Choroid plexus epithelial cell (primary cell): ENCODE measurements at regions not wholly inside any gene's neighbourhood (a gene's known extent, or its start where the extent isn't known, plus 50 kb on each side); places are given as distances from the start of the nearest gene placed in this dataset.

Experiments
- DNase-seq: peaks from one replicate; pipeline ENCODE4 v3.0.0-alpha.2; 2010; ENCODE audit warnings: low read depth
- H3K4me3 ChIP-seq: 2 replicates; pipeline ENCODE4 v1.5.1; 2011; ENCODE audit warnings: low read depth, mild to moderate bottlenecking, control low read depth, low read length, moderate library complexity
- TF ChIP-seq, protein P1 (sequence below): conservative IDR thresholded peaks from 2 replicates; pipeline ENCODE4 v1.5.1; 2011; ENCODE audit warnings: low read depth, mild to moderate bottlenecking, control low read depth, inconsistent platforms, low read length, moderate library complexity

DNA sequence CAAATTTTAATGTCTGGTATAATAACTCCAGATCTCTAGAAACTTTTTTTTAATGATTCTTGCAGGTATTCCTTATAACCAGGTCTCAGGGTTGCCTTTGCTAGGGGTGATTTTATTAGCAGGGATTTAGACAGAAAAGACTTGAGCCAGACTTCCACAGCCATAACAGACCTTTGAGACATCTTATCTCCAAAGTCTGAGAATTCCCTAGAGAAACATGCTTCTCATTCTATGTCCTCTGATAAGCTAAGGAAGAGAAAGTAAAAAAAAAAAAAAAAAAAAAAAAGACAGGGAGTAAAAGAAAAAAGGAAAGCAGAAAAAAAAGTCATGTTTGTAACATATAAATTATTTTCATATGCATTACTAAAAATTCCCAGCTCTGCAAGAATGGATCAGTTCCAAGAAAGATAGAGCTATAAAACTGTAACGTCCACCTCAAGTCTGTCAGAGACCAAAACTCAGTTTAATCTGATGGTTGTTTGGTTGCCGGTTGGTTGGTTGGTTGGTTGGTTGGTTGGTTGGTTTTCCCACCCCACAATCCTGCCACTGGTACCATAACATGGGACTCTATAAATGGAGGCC lies 153.8 kb downstream of the COL6A3 start:
- H3K4me3 ChIP-seq: no peak overlapping the region
- TF ChIP-seq, protein P1, sequence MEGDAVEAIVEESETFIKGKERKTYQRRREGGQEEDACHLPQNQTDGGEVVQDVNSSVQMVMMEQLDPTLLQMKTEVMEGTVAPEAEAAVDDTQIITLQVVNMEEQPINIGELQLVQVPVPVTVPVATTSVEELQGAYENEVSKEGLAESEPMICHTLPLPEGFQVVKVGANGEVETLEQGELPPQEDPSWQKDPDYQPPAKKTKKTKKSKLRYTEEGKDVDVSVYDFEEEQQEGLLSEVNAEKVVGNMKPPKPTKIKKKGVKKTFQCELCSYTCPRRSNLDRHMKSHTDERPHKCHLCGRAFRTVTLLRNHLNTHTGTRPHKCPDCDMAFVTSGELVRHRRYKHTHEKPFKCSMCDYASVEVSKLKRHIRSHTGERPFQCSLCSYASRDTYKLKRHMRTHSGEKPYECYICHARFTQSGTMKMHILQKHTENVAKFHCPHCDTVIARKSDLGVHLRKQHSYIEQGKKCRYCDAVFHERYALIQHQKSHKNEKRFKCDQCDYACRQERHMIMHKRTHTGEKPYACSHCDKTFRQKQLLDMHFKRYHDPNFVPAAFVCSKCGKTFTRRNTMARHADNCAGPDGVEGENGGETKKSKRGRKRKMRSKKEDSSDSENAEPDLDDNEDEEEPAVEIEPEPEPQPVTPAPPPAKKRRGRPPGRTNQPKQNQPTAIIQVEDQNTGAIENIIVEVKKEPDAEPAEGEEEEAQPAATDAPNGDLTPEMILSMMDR: no peak
- no peak for DNase-seq

DNA sequence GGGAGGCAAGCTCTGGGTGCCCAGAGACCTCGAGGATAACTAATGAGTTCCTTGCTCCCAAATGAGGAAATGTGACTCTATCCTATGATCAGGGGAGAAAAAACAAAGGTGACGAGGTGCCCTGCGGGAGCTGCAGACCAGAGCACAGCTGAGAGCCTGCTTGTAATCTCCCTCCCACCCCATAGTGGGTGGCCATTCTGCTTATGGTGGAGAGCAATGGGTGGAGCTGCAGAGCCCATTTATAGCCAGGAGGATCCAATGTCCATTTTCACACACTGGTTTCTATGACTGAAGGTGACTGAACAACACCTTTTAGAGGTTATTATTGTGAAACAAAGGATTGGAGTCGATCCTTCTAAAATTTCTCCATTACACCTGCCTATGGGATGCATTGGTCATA lies 153.3 kb downstream of the COL6A3 start:
- no peak for DNase-seq
- no peak overlapping the region for H3K4me3 ChIP-seq
- TF ChIP-seq, protein P1: no peak

DNA sequence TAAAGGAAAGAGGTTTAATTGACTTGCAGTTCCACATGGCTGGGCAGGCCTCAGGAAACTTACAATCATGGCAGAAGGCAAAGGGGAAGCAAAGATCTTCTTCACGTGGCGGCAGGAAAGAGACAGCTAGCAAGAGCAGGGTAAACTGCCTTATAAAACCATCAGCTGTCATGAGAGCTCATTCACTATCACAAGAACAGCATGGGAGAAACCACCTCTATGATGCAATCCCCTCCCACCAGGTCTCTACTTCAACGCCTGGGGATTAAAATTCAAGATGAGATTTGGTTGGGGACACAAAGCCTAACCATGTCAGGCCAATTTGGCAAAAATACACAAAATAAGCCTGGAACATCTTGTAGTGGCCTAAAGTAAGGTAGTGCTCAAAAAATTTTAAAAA lies 152.6 kb downstream of the COL6A3 start:
- DNase-seq: no peak
- no peak overlapping the region for H3K4me3 ChIP-seq
- TF ChIP-seq, protein P1: no peak

DNA sequence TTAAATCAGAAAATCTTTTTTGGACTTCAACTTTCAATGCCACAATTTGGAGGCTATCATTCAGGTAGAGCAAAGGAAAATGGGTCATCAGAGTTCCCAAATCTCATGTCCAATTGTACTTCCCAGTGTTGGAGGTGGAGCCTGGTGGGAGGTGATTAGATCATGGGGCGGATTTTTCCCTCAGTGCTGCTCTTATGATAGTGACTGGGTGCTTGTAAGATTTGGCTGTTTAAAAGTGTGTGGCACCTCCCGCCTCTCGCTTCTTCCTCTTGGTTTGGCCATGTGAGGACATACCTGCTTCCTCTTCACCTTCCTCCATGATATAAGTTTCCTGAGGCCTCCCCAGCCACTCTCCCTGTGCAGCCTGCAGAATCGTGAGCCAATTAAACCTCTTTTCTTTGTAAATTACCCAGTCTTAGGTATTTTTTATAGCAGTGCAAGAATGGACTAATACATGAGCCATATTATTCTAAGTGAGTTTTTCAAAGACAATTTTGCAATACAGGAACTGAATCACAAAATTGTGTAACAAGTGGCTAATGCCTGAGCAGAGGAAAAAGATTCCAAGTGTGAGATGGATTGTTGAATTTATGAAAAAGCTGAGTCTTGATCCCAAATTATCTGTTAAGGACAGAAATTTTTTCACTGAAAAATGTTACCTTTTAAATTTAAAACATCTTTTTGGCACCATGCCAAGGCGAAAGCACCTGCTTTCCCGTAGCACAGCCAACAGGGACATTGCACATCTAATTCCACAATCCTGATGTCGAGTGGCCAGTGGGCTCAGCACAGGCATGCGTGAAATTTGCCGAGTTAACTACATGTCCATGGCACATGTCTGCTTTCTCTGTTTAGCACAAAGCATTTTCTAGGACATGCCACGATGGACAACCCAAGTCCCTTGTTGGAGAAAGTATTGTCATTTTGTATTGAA lies 150.9 kb downstream of the COL6A3 start:
- TF ChIP-seq, protein P1: no peak
- peak; percentile 83 for DNase-seq
- no peak overlapping the region for H3K4me3 ChIP-seq

DNA sequence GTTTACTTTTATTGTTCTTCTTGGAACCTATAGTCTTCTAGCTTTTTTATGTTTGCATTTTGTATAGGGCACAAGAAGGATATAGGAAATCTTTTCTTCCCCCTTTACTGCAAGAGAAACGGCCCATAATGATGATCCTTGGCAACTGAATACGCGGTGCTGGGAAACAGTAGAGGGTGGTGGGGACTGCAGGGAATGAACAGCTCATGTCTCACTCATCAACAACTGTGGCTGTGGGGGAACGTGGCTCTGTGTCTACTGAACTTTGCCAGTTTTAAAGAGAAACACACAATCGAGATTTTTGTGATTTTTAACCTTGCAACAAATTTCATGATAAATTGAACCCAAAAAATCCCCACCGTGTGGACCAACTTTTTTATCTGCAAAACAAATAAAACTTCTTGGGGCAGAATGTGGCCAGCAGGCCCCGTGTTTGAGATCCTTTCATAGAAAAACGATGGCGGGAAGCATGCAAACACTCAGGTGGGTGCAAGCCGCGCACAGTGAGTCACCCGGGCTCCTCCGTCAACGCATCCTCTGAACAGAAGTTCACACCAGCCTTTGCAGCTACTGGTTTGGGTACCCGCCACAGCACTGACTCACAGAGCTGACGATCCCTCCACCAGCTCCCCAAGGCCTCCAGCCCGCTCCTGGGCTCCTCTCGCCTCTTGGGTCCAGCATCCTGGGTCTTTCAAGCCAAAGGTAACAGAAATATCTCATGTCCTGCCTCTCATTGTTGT lies 149.3 kb downstream of the COL6A3 start:
- TF ChIP-seq, protein P1: no peak
- no peak overlapping the region for H3K4me3 ChIP-seq
- peak; percentile 88 for DNase-seq

DNA sequence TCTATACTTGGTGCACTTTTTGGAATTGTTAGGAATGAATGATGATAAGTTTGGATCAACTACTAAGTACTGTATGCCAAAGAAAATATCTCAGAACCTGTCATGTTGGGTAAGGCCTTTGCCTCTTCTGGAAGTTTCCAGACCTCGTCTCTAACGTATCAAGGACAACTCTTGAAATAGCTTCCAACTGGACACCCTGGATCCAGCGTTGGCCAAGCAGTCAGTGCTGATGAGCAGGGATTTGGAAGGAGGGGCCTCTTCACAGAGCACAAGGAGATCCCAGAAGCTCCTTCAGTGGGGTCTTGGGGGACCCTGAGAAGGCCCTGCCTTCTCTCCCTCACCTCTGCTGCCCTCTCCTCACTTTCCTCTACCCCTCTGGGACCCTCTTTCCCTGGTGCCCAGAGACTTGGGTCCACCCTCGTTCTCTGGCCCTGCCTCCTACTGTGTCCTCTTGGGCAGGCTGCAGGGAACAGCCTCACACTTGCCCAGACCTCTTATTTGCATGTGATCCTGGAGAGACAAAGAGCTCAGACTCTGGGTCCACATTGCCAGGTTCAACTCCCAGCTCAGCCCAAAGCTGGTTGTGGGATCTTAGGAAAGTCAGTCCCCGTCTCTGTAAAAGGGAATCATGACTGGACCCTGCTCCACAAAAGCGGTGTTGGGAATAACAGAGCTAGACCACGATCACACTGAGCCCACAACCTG lies 145.8 kb downstream of the COL6A3 start:
- TF ChIP-seq, protein P1: no peak
- no peak overlapping the region for H3K4me3 ChIP-seq
- no peak for DNase-seq
